ENCODE measurements at regions not wholly inside any gene's neighbourhood (a gene's known extent, or its start where the extent isn't known, plus 50 kb on each side); places are given as distances from the start of the nearest gene placed in this dataset.

DNA sequence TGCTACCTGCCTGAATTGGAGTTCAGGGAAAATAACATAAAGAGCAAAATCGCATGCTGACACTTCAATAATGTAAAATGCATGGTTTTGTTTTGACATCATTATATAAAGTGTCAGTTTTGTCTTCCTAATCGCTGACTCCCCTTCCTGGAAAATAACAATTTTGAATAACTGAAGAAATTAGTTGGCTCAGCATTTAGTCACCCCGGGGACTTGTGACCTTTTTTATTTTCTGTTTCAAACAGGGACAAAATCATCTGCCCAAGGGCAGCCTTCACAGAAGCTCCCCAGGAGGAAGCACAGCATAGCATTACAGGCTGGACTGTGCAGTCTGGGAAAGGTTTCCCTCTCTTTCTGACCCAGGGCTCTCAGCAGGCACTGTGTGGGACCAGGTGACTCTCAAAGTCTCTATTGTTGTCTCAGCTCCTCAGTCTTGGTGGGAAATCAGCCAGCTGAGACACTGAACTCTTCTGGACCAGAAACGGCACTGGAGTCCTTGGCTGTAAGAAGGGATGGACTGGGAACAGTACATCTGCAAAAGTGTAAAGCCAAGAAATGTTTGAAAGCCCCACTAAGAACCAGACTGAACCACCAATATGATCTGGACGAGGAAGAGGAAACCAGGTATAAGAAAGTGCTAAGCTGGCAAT is 671.3 kb upstream of the KLF4 start:
- H3K4me1 Mint-ChIP-seq (ENCODE audit: low read depth): no peaks in the 10 kb centered on the region
- peaks cover 3% of the 10 kb centered on the region for H3K9me3 Mint-ChIP-seq (ENCODE audit: low read depth)
- H3K27ac Mint-ChIP-seq: no peak overlapping the region
- no peaks in the 10 kb centered on the region for H3K27me3 Mint-ChIP-seq
- H3K36me3 Mint-ChIP-seq: no peaks in the 10 kb centered on the region
- no peak overlapping the region for H3K4me3 Mint-ChIP-seq

DNA sequence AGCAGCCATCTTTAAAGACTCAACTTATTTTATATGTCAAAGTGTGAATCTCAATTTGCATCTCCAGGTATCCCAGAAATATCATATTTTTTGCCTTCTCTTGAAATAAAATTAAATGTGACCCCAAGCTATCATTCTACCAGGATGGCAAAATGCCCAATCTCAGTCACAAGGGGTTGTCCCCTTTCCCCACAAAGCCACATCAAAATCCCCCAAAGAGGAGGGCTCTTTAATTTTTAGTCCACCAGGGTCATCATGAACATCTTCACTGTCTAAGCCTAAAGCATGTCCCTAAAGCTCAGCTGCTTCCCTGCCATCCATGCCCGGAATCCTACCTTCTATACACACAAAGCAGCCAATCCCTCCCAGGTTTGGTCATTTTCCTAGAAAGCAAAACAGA is 670.5 kb upstream of the KLF4 start:
- H3K27ac Mint-ChIP-seq: no peak overlapping the region
- no peaks in the 10 kb centered on the region for H3K27me3 Mint-ChIP-seq
- no peaks in the 10 kb centered on the region for H3K36me3 Mint-ChIP-seq
- peaks cover 3% of the 10 kb centered on the region for H3K9me3 Mint-ChIP-seq (ENCODE audit: low read depth)
- H3K4me1 Mint-ChIP-seq (ENCODE audit: low read depth): no peaks in the 10 kb centered on the region
- no peak overlapping the region for H3K4me3 Mint-ChIP-seq

DNA sequence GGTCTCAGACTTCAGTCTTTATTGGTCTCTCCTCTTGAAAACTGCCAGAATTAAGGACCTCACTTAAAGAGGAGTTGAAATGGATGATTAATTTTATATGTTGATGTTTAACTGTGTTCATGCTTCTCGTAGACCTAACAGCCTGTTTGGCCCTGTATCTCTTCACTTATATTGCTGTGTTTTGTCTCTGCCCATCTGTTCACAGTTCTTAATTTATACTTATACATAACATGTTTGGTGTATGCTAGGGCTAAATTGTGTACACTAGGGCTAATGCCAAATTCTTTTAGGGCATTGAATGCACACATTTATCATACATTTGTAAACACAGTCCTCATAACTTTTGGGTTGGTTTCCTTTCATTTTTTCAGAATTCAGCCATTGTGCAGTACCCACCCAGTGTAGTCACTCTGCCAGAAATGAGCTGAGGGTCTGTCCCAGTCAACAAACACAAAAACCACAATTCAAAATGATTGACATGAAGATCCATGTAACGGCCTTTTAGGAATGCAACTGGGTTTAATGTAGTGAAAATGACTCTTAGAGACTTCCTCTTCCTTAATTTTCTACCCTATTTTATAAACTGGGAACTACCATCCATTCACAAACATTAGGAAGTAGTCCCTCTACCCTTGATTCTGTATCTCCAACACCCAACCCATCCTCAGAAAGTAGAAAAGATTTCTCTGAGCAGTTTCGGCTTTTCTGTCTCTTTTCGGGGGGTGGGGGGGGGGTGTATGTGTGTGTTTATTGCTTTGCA is 668.8 kb upstream of the KLF4 start:
- H3K27me3 Mint-ChIP-seq: no peaks in the 10 kb centered on the region
- no peaks in the 10 kb centered on the region for H3K36me3 Mint-ChIP-seq
- no peaks in the 10 kb centered on the region for H3K9me3 Mint-ChIP-seq (ENCODE audit: low read depth)
- H3K4me3 Mint-ChIP-seq: no peak overlapping the region
- H3K27ac Mint-ChIP-seq: no peak overlapping the region
- no peaks in the 10 kb centered on the region for H3K4me1 Mint-ChIP-seq (ENCODE audit: low read depth)

DNA sequence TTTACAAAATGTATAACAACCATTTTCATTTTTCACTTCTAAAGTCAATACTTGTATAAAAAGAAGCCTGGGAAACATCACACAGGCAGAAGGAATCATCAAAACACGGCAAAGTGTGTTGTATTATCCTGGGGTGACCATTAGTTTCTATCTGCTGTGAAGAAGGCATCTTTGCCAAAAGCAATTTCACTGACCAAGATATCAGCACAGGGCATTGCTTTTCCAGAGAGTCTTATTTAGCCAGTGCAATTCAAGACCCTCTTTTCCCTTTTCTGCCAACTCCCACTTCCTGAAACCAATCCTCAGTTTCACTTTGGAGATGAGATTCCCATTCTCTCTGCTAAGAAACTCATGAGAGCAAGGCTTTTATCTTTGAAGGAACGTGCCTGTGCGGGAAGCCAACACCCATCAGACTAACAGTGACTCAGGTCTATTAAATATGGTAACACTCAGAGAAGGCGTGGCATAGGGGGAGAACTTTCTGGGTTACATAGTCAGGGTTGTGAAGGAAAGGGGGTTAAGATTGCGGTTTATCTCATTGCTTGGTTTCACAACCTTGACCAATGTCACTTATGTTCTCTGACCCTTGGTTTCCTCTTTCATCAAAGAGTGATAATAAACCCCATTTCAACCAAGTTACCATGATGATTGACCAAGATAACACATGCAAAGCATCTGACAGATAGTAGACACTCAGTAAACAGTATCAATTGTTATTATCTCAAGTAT is 666.9 kb upstream of the KLF4 start:
- Mint-ChIP-seq H3K27me3 (no peaks in the 10 kb centered on the region), H3K9me3 (ENCODE audit: low read depth) (no peaks in the 10 kb centered on the region), H3K4me3 (no peak overlapping the region), H3K27ac (no peak overlapping the region), H3K4me1 (ENCODE audit: low read depth) (no peaks in the 10 kb centered on the region), H3K36me3 (no peaks in the 10 kb centered on the region)

DNA sequence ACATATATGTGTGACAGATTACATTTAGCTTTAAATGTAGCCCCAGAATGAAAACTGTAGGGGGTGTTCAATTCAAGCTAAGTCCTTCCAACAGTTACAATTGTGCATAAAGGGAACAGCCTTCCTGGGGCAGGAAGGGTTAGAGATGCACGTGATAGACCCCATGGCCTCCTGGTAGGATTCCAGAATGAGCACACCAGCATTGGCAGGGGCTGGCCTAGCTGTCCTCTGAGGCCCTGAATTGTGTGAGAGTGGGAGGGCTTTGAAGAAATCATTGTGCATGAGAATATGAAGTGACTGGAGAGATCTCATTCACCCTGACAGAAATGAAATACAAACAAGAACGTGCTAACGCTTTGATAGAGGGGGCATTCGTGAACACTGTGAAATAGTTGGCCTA is 663.8 kb upstream of the KLF4 start:
- H3K36me3 Mint-ChIP-seq: no peaks in the 10 kb centered on the region
- no peak overlapping the region for H3K4me3 Mint-ChIP-seq
- H3K27ac Mint-ChIP-seq: no peak overlapping the region
- no peaks in the 10 kb centered on the region for H3K27me3 Mint-ChIP-seq
- H3K9me3 Mint-ChIP-seq (ENCODE audit: low read depth): no peaks in the 10 kb centered on the region
- H3K4me1 Mint-ChIP-seq (ENCODE audit: low read depth): no peaks in the 10 kb centered on the region

DNA sequence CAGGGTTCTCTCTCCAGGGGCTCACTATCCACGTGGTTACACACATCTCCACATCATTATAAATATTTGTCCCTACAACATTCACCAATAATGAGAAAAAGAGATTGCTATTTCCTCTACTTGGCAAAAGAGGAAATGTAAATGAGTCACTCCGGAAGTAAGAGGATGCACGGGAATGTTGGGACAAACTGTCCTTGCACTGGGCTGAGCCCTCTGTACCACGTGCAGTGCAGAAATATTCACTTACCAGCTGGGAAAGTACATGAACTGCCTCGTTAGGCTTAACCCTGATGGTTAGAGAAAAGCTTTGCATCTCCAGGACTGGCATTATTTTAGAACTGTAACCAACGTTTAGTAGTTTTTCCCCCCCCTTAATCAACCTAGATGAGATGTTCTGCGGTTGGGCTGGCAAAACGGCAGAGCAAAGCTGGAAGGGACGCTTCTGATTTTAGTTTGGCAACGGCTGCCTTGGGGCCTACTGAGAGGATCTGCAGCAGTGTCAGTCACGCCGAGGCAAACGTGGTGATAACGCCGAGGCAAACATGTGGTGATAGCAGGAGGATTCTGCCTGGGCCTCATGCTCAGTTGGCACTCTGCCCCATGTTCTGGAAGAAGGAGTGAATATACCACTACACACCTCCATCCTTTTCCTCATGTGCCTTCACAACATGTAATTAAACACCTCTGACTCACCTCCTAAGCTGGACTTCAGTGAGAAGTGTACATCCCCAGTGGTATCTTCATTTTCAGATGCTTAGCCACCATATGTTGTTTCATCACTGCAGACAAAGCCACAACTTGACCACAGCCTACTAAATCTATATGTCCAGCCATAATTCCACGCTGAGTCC is 661.4 kb upstream of the KLF4 start:
- no peaks in the 10 kb centered on the region for H3K9me3 Mint-ChIP-seq (ENCODE audit: low read depth)
- no peaks in the 10 kb centered on the region for H3K4me1 Mint-ChIP-seq (ENCODE audit: low read depth)
- H3K4me3 Mint-ChIP-seq: no peak overlapping the region
- H3K27ac Mint-ChIP-seq: no peak overlapping the region
- no peaks in the 10 kb centered on the region for H3K27me3 Mint-ChIP-seq
- no peaks in the 10 kb centered on the region for H3K36me3 Mint-ChIP-seq

DNA sequence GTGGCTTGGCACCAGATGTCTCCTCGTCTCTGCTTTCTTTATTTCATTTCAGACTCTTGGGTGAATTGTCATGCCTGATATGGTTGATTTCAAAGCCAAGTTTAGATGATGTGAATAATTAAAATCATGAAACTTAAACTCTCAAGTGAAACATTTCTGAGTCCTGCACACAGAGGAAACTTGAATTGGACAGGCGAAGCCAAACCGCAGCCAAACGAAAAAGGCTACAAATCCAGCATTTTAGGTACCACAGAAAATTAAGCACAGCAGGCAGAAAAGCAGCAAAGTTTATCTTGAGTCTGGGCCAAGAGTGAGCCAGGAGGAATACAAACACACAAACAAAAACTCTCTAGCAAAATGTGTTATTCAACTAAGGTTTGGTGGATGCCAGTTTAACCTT is 659.8 kb upstream of the KLF4 start:
- H3K36me3 Mint-ChIP-seq: no peaks in the 10 kb centered on the region
- H3K27ac Mint-ChIP-seq: no peak overlapping the region
- no peaks in the 10 kb centered on the region for H3K4me1 Mint-ChIP-seq (ENCODE audit: low read depth)
- H3K9me3 Mint-ChIP-seq (ENCODE audit: low read depth): peaks cover 6% of the 10 kb centered on the region
- H3K27me3 Mint-ChIP-seq: no peaks in the 10 kb centered on the region
- no peak overlapping the region for H3K4me3 Mint-ChIP-seq

DNA sequence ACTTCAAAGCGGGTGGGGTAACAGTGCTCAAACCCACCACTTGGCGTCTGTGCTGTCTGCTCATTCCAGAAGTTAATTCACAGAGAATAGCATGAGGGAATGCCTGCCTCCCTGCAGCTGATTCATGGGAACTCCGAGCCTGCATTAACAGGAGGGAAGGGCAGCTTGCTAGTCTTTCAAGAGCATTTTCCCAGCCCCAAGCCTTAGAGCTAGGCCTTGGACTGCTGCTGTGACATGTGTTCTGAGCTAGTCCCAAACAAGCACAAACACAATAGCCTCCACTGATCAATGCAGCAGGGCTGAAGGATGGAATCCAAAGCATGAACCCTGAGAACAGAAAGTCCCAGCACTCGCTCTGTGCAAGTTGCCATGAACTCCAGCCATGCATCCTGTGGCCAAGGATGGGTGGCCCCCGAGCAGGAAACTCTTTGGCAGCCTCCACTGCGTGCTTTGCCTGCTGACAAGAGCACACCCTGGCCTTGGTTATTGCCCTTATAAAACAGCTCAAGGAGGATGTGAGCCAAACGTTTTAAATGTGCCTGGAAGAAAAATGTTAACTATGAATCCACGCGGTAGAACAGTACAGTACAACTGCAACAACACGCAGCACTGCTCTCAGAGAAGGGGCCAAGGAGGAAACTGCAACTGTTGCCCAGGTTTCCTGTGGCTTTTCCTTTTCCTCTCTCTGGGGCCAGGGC is 653.1 kb upstream of the KLF4 start:
- Mint-ChIP-seq H3K9me3 (ENCODE audit: low read depth) (peaks cover 21% of the 10 kb centered on the region), H3K27ac (no peak overlapping the region), H3K27me3 (peaks cover 4% of the 10 kb centered on the region), H3K36me3 (no peaks in the 10 kb centered on the region), H3K4me1 (ENCODE audit: low read depth) (no peaks in the 10 kb centered on the region), H3K4me3 (no peak overlapping the region)

DNA sequence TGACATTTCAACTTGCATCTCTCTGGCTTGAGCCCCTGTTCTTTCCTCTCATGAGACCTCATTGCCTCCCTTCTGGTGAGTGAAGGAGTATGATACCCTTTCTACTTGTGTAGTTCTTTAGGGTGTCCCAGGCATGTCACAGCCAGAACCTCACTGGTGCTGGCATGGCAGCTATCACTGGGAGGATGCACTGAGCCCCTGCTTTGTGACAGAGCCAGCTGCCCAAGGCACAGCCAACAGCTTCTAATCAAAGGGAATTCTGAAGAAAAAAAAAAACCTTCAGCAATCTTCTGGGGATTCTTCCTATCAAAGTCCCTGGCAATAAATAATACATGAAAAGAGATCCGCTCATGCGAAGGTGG is 652.6 kb upstream of the KLF4 start:
- Mint-ChIP-seq H3K36me3 (no peaks in the 10 kb centered on the region), H3K4me3 (no peak overlapping the region), H3K27me3 (peaks cover 4% of the 10 kb centered on the region), H3K4me1 (ENCODE audit: low read depth) (no peaks in the 10 kb centered on the region), H3K27ac (no peak overlapping the region), H3K9me3 (ENCODE audit: low read depth) (peaks cover 22% of the 10 kb centered on the region)

DNA sequence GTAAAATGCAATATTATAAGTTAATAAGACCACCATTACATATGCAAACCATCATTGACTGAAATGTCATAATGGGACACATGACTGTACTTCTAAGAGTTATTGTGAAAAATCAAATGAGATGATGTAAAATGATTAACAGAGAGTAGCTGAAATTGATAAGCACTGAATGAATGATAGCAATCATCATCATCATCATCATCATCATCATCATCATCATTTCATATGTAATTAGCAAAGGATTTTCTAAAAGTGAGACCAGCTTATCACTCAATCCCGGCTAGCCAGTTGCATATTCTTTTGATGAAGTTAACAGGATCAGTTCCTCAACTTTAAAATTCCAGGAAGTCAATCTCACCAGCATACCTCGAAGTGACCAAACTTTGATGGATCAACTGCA is 650.3 kb upstream of the KLF4 start:
- H3K9me3 Mint-ChIP-seq (ENCODE audit: low read depth): peaks cover 16% of the 10 kb centered on the region
- no peak overlapping the region for H3K27ac Mint-ChIP-seq
- no peaks in the 10 kb centered on the region for H3K4me1 Mint-ChIP-seq (ENCODE audit: low read depth)
- H3K4me3 Mint-ChIP-seq: no peak overlapping the region
- H3K36me3 Mint-ChIP-seq: no peaks in the 10 kb centered on the region
- peaks cover 4% of the 10 kb centered on the region for H3K27me3 Mint-ChIP-seq

DNA sequence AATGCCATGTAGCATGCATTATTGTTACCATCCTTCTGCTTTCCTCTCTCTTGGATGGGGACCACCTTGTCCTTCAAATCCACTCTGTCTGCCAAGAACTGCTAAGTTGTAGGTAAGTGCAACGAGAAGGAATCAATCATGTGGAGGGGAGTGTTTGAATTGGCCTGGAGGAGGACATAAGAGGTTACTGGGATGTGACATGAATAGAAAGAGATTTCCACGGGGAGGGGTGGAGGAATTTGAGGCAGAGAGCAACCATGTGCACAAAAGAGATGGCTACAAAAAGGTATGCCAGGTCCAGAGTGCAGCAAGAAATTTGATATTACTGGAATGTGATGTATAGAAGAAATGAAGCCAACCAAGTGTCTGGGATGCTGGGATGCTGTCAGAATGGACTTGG is 648.9 kb upstream of the KLF4 start:
- Mint-ChIP-seq H3K27me3 (peaks cover 4% of the 10 kb centered on the region), H3K9me3 (ENCODE audit: low read depth) (peaks cover 12% of the 10 kb centered on the region), H3K36me3 (no peaks in the 10 kb centered on the region), H3K27ac (no peak overlapping the region), H3K4me3 (no peak overlapping the region), H3K4me1 (ENCODE audit: low read depth) (no peaks in the 10 kb centered on the region)

DNA sequence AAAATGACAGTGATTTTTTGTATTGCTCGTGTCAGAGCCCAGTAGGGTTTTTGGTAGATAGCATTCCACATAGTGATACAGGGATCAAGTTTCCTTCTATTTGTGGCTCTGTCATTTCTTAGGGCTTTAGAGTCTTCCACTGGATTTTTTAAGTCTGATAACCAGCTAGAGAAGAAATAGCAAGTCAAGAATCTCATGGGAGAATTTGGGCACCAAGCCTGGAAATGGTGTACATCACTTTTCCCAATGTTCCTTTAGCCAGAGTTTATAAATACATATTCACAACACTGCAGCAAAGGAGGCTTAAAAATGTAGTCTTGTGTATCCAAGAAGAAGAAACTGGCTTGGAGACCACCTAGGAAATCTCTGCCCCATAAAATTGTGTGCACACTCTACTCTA is 647.1 kb upstream of the KLF4 start:
- Mint-ChIP-seq H3K27me3 (peaks cover 4% of the 10 kb centered on the region), H3K4me1 (ENCODE audit: low read depth) (no peaks in the 10 kb centered on the region), H3K9me3 (ENCODE audit: low read depth) (peaks cover 12% of the 10 kb centered on the region), H3K4me3 (no peak overlapping the region), H3K36me3 (no peaks in the 10 kb centered on the region), H3K27ac (no peak overlapping the region)

DNA sequence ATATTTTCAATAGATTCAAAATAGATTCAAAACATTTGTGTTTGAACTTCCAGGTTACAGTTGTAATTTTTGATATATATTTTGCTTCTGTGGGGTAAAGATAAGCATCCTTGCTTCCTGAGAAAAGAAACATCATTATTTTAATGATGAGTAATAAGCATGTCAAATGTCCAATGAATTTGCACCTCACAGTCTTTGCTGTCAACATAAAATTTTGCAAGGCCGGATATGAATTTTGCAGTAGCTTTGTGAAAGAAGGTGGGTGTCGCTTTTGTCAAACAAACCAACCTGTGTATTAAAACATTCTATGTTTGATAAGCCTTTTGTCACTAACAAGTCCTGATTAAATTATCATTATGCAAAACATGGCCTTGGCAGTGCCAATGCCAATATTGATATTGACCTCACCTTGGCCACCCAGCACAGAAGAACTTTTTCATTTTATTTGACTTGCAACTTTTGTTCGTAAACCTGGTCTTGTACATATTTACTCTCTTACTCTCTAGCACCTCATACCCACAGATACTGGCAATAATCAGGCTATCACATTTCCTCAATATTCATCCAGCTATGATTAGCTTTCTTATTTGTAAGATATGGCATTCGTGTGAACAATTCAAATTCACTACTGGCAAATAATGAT is 645.0 kb upstream of the KLF4 start:
- no peaks in the 10 kb centered on the region for H3K4me1 Mint-ChIP-seq (ENCODE audit: low read depth)
- no peaks in the 10 kb centered on the region for H3K36me3 Mint-ChIP-seq
- no peak overlapping the region for H3K27ac Mint-ChIP-seq
- H3K4me3 Mint-ChIP-seq: no peak overlapping the region
- H3K9me3 Mint-ChIP-seq (ENCODE audit: low read depth): peaks cover 12% of the 10 kb centered on the region
- peaks cover 2% of the 10 kb centered on the region for H3K27me3 Mint-ChIP-seq

DNA sequence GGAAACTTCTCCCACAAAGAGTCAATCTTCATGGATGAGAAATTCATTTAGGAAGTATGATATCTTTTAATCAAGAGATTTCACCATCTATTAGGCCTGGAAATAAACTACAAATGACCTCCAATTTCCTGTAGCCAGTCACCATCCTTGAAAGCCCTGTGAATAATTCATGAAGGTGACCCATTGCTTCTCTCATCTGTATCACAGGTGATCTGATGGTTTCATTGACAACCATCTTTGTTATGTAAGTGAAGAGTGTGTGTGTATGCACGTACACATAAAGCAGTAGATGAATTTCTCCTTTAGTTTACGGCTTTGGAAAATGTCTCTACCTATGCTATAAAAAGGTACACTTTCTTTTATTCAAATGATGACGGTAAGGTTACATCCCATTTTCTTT is 644.1 kb upstream of the KLF4 start:
- Mint-ChIP-seq H3K27ac (no peak overlapping the region), H3K9me3 (ENCODE audit: low read depth) (peaks cover 11% of the 10 kb centered on the region), H3K4me1 (ENCODE audit: low read depth) (no peaks in the 10 kb centered on the region), H3K36me3 (no peaks in the 10 kb centered on the region), H3K4me3 (no peak overlapping the region), H3K27me3 (peaks cover 2% of the 10 kb centered on the region)

Data from activated naive CD8-positive, alpha-beta T cell (primary cell).